IPS-18a (cell line): ENCODE measurements at regions not wholly inside any gene's neighbourhood (a gene's known extent, or its start where the extent isn't known, plus 50 kb on each side); places are given as distances from the start of the nearest gene placed in this dataset.
"Not testable (repeated sequence)": the region's sequence is repeated elsewhere in the genome, so short reads cannot be mapped to it uniquely, and the experiment has no call there.

Experiments used
- H3K27ac ChIP-seq: one replicate; pipeline ENCODE4 v1.5.1; 2013; ENCODE audit warnings: low read length
- H3K27me3 ChIP-seq: one replicate; pipeline ENCODE4 v1.6.1; 2013; ENCODE audit warnings: mild to moderate bottlenecking, low read length; ENCODE audit not compliant: control insufficient read depth, insufficient read depth
- H3K36me3 ChIP-seq: one replicate; pipeline ENCODE4 v1.6.1; 2013; ENCODE audit warnings: low read depth, low read length; ENCODE audit not compliant: control insufficient read depth
- H3K4me1 ChIP-seq: one replicate; pipeline ENCODE4 v1.6.1; 2013; ENCODE audit warnings: low read depth, low read length; ENCODE audit not compliant: control insufficient read depth
- H3K4me3 ChIP-seq: one replicate; pipeline ENCODE4 v1.5.1; 2013; ENCODE audit warnings: low read length
- H3K9ac ChIP-seq: one replicate; pipeline ENCODE4 v1.6.1; 2013; ENCODE audit warnings: mild to moderate bottlenecking, low read length, moderate library complexity
- H3K9me3 ChIP-seq: one replicate; pipeline ENCODE4 v1.6.1; 2013; ENCODE audit warnings: low read depth, low read length; ENCODE audit not compliant: control insufficient read depth

- H3K36me3 ChIP-seq, H3K9ac ChIP-seq, H3K27ac ChIP-seq, H3K4me1 ChIP-seq, H3K4me3 ChIP-seq, H3K27me3 ChIP-seq: not testable (repeated sequence)
- H3K9me3 ChIP-seq, result peaks cover 11% of the 10 kb centered on the region
Observed at GRCh38 chr20:30959208-30959607, 298.3 kb upstream of the DEFB115 start.

DNA sequence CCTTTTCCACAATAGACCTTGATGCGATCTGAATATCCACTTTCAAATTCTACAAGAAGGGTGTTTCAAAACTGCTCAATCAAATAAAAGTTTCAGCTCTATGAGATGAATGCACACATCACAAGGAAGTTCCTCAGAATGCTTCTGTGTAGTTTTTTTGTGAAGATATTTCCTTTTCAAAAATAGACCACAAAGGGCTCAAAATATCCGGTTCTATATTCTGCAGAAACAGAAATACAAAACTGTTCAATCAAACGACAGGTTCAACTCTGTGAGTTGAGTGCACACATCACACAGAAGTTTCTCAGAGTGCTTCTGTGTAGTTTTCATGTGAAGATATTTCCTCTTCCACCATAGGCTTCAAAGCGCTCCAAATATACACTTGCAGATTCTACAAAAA is 293.9 kb upstream of the DEFB115 start:
- Histone ChIP-seq H3K27me3 (no peaks in the 10 kb centered on the region), H3K9ac (no peak overlapping the region), H3K4me3 (no peak overlapping the region), H3K27ac (no peak overlapping the region), H3K36me3 (no peaks in the 10 kb centered on the region), H3K4me1 (no peaks in the 10 kb centered on the region), H3K9me3 (peaks cover 6% of the 10 kb centered on the region)

DNA sequence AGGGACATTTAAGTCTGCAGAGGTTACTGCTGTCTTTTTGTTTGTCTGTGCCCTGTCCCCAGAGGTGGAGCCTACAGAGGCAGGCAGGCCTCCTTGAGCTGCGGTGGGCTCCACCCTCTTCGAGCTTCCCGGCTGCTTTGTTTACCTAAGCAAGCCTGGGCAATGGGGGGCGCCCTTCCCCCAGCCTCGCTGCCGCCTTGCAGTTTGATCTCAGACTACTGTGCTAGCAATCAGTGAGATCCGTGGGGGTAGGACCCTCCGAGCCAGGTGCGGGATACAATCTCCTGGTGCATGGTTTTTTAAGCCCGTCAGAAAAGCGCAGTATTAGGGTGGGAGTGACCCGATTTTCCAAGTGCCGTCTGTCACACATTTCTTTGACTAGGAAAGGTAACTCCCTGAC is 281.6 kb upstream of the DEFB115 start:
- not testable (repeated sequence) for H3K4me3 ChIP-seq, H3K4me1 ChIP-seq, H3K36me3 ChIP-seq, H3K27me3 ChIP-seq, H3K27ac ChIP-seq, H3K9ac ChIP-seq
- H3K9me3 ChIP-seq, result peaks cover 15% of the 10 kb centered on the region

GRCh38 chr20:30985386-30985785 is 272.1 kb upstream of the DEFB115 start:
- H3K36me3 ChIP-seq, result no peaks in the 10 kb centered on the region
- peaks cover 4% of the 10 kb centered on the region for H3K9me3 ChIP-seq
- no peak overlapping the region for H3K9ac ChIP-seq
- no peaks in the 10 kb centered on the region for H3K4me1 ChIP-seq
- H3K4me3 ChIP-seq, result no peak overlapping the region
- no peak overlapping the region for H3K27ac ChIP-seq
- H3K27me3 ChIP-seq, result no peaks in the 10 kb centered on the region
